Stomach smooth muscle (tissue), 2 donors: ENCODE measurements at regions not wholly inside any gene's neighbourhood (a gene's known extent, or its start where the extent isn't known, plus 50 kb on each side); places are given as distances from the start of the nearest gene placed in this dataset.

ENCODE experiments used
- H3K27ac ChIP-seq: one replicate; pipeline ENCODE4 v1.7.0; 2013; ENCODE audit warnings: mild to moderate bottlenecking, low read length, inconsistent platforms
- H3K27me3 ChIP-seq, 2 donors: one replicate each; pipeline ENCODE4 v1.7.0; 2013; ENCODE audit warnings: low read length in 2 of 2; ENCODE audit not compliant: insufficient read depth in 2 of 2, control insufficient read depth in 1 of 2
- H3K36me3 ChIP-seq, 2 donors: one replicate each; pipeline ENCODE4 v1.7.0; 2013; ENCODE audit warnings: low read length in 2 of 2; ENCODE audit not compliant: control insufficient read depth in 2 of 2, insufficient read depth in 2 of 2
- H3K4me1 ChIP-seq: one replicate; pipeline ENCODE4 v1.7.0; 2013; ENCODE audit warnings: low read length; ENCODE audit not compliant: control insufficient read depth, insufficient read depth
- H3K4me3 ChIP-seq, 2 donors: one replicate each; pipeline ENCODE4 v1.7.0; 2013; ENCODE audit warnings: low read length in 2 of 2
- H3K9ac ChIP-seq, 2 donors: one replicate each; pipeline ENCODE4 v1.7.0; 2013; ENCODE audit warnings: low read length in 2 of 2, mild to moderate bottlenecking in 1 of 2
- H3K9me3 ChIP-seq, 2 donors: one replicate each; pipeline ENCODE4 v1.7.0; 2013; ENCODE audit warnings: low read length in 2 of 2; ENCODE audit not compliant: control insufficient read depth in 2 of 2
- donor health status: healthy.
- donor health status: Pancreatic carcinoma.

DNA sequence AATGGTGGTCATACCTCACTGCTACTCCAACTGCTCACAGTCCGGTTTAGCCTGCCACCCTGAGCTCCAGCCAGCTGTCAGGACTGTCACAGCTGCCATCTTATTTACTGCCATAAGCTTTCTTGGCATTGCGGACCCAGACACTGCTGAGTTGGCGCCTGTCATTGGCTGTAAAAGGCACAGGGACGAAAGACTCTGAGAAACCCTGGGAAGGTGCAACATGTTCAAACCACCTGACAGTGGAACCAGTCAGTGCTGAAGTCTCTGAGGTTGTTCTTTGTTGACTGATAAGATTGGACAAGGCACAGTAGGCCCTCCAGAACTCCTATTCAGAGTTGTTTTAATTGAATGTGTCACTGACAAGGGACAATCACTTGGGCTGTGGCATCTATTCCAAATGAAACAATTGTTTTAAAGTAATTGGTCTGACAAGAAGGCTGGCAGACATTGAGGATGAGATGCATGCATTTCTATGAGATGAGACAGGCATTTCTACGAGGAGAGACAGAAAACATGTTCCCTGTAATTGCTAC is 927.8 kb downstream of the STPG2 start:
- Histone ChIP-seq H3K9ac (no peak overlapping the region), H3K4me1 (no peaks in the 10 kb centered on the region), H3K27ac (no peak overlapping the region), H3K9me3 (no peaks in the 10 kb centered on the region), H3K27me3 (no peaks in the 10 kb centered on the region), H3K36me3 (no peaks in the 10 kb centered on the region), H3K4me3 (no peak overlapping the region)

DNA sequence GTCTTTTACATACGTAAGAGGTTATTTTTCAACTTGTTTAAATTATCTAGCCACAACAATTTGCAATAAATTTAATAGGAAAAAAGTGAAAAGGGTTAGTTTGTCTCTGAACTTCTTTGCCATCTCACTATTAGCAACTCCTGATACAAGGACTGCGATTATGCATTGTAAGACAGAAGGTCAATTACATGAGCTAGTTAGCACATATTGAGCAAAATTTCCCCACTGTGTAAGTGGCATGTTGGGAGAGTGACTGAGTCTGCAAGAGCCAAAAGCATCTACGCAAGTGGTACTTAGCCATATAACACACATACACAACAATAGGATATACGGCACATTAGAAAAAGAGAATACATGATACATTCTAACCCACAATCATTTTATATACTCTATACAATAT is 927.2 kb downstream of the STPG2 start:
- Histone ChIP-seq H3K9ac (no peak overlapping the region), H3K36me3 (no peaks in the 10 kb centered on the region), H3K4me1 (no peaks in the 10 kb centered on the region), H3K27ac (no peak overlapping the region), H3K27me3 (no peaks in the 10 kb centered on the region), H3K4me3 (no peak overlapping the region), H3K9me3 (no peaks in the 10 kb centered on the region)

DNA sequence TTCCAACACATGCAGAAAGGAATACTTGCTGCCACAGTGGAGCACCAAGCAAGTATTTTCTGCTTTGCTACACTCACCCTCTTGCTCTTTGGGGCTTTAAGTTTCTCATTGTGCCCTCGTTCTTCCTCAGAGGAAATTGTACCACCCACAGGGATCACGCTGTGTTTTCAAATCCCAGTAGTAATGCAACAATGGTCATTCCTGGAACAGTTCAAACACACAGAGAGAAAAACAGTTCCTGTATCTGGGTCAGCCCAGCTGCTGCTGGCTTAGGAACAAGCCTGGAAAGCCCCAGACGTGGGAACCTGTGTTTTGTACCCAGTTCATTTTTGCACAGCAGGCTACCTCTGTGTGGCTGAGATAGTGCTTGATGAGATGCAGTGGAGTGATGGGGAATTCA is 907.8 kb downstream of the STPG2 start:
- no peaks in the 10 kb centered on the region for H3K36me3 ChIP-seq
- no peaks in the 10 kb centered on the region for H3K4me1 ChIP-seq
- no peak overlapping the region for H3K4me3 ChIP-seq
- H3K9me3 ChIP-seq, result no peaks in the 10 kb centered on the region
- H3K27me3 ChIP-seq, result no peaks in the 10 kb centered on the region
- H3K27ac ChIP-seq, result no peak overlapping the region
- no peak overlapping the region for H3K9ac ChIP-seq

GRCh38 chr4:97238956-97239666 is 904.2 kb downstream of the STPG2 start:
- H3K4me1 ChIP-seq, result no peaks in the 10 kb centered on the region
- H3K4me3 ChIP-seq, result no peak overlapping the region
- no peaks in the 10 kb centered on the region for H3K27me3 ChIP-seq
- no peak overlapping the region for H3K9ac ChIP-seq
- H3K36me3 ChIP-seq, result no peaks in the 10 kb centered on the region
- no peaks in the 10 kb centered on the region for H3K9me3 ChIP-seq
- H3K27ac ChIP-seq, result no peak overlapping the region

DNA sequence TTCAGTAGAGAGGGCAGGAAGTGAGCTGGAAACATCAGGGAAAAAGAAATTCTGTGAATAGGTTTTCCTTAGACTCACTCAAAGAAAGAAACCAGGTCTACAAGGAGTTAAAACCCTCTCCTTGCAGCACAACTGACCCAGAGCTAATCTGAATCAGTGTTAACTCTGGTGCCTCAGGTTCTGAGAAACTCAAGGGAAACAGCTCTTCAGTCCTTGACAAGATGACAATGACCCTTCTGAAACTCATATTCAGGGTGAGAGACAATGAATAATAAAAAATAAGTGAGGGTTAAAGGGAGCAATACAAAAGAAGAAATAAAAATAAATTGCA is 903.6 kb downstream of the STPG2 start:
- no peak overlapping the region for H3K4me3 ChIP-seq
- no peaks in the 10 kb centered on the region for H3K27me3 ChIP-seq
- no peaks in the 10 kb centered on the region for H3K4me1 ChIP-seq
- no peak overlapping the region for H3K27ac ChIP-seq
- no peak overlapping the region for H3K9ac ChIP-seq
- no peaks in the 10 kb centered on the region for H3K36me3 ChIP-seq
- no peaks in the 10 kb centered on the region for H3K9me3 ChIP-seq

GRCh38 chr4:97252615-97253154 is 890.6 kb downstream of the STPG2 start:
- Histone ChIP-seq H3K36me3 (no peaks in the 10 kb centered on the region), H3K27ac (no peak overlapping the region)

GRCh38 chr4:97262769-97263168 is 880.5 kb downstream of the STPG2 start:
- no peaks in the 10 kb centered on the region for H3K4me1 ChIP-seq
- H3K27me3 ChIP-seq, result no peaks in the 10 kb centered on the region
- H3K36me3 ChIP-seq, result no peaks in the 10 kb centered on the region
- no peaks in the 10 kb centered on the region for H3K9me3 ChIP-seq
- H3K9ac ChIP-seq, result no peak overlapping the region
- H3K4me3 ChIP-seq, result no peak overlapping the region
- no peak overlapping the region for H3K27ac ChIP-seq

More at GRCh38 chr4:97252615-97253154, 890.6 kb downstream of the STPG2 start:
- Histone ChIP-seq H3K4me3 (no peak overlapping the region), H3K27me3 (no peaks in the 10 kb centered on the region), H3K9me3 (no peaks in the 10 kb centered on the region), H3K9ac (no peak overlapping the region), H3K4me1 (no peaks in the 10 kb centered on the region)

- H3K4me1 ChIP-seq, result no peaks in the 10 kb centered on the region
- no peak overlapping the region for H3K9ac ChIP-seq
- no peak overlapping the region for H3K4me3 ChIP-seq
- H3K27ac ChIP-seq, result no peak overlapping the region
- no peaks in the 10 kb centered on the region for H3K9me3 ChIP-seq
- no peaks in the 10 kb centered on the region for H3K36me3 ChIP-seq
- H3K27me3 ChIP-seq, result no peaks in the 10 kb centered on the region
Measured at GRCh38 chr4:97270051-97270450, 873.2 kb downstream of the STPG2 start.

GRCh38 chr4:97279391-97279790 is 863.9 kb downstream of the STPG2 start:
- H3K4me1 ChIP-seq, result no peaks in the 10 kb centered on the region
- no peak overlapping the region for H3K9ac ChIP-seq
- no peaks in the 10 kb centered on the region for H3K36me3 ChIP-seq
- no peaks in the 10 kb centered on the region for H3K9me3 ChIP-seq
- no peak overlapping the region for H3K4me3 ChIP-seq
- H3K27me3 ChIP-seq, result no peaks in the 10 kb centered on the region
- no peak overlapping the region for H3K27ac ChIP-seq

GRCh38 chr4:97300561-97300960 is 842.7 kb downstream of the STPG2 start:
- no peak overlapping the region for H3K27ac ChIP-seq
- H3K36me3 ChIP-seq, result no peaks in the 10 kb centered on the region
- no peaks in the 10 kb centered on the region for H3K4me1 ChIP-seq
- no peak overlapping the region for H3K9ac ChIP-seq
- peaks cover 0 to 2% of the 10 kb centered on the region in 2 donors for H3K9me3 ChIP-seq
- no peaks in the 10 kb centered on the region for H3K27me3 ChIP-seq
- no peak overlapping the region for H3K4me3 ChIP-seq

DNA sequence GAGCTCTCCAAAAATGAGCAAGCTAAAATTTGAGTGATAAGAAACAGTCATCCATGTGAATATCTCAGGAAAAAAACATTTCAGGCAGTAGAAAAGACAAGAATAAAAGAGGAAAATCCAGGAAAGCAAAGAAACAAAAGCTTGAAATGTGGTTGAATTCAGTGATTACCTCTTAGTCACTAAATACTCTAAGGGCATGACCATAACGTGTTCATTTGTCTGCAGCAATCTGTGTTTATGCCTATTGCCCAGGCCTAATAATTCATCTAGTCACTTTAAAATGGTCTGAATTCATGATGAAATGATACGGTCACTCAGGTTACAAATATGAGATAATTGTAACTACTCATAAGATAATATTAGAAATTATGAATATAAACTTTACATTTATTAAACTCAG is 837.9 kb downstream of the STPG2 start:
- H3K9me3 ChIP-seq, result no peaks in the 10 kb centered on the region
- no peak overlapping the region for H3K4me3 ChIP-seq
- no peaks in the 10 kb centered on the region for H3K27me3 ChIP-seq
- H3K27ac ChIP-seq, result no peak overlapping the region
- H3K9ac ChIP-seq, result no peak overlapping the region
- no peaks in the 10 kb centered on the region for H3K4me1 ChIP-seq
- no peaks in the 10 kb centered on the region for H3K36me3 ChIP-seq
